ENCODE measurements at regions not wholly inside any gene's neighbourhood (a gene's known extent, or its start where the extent isn't known, plus 50 kb on each side); places are given as distances from the start of the nearest gene placed in this dataset.

DNA sequence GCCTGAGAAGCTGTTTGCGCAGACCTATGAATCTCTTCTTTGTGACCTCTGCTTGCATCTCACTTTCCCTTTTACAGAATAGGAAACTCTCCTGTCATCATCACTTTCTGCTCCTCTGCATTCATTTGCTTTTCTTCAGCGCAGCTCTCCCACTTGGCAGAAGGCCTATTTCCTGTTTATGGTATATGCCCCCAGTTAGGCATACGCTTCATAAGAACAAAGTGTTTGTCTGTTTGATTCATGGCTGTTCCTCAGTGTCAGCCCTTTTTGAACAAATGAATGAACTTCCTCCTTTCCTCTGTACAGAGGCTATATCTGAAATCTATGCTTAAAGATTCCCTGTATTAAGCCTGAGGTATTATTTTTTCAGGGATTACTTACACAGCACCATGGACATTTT lies 1216.9 kb upstream of the GBE1 start:
- CTCF ChIA-PET: no interaction called here
- POLR2A ChIA-PET: no interaction called here

DNA sequence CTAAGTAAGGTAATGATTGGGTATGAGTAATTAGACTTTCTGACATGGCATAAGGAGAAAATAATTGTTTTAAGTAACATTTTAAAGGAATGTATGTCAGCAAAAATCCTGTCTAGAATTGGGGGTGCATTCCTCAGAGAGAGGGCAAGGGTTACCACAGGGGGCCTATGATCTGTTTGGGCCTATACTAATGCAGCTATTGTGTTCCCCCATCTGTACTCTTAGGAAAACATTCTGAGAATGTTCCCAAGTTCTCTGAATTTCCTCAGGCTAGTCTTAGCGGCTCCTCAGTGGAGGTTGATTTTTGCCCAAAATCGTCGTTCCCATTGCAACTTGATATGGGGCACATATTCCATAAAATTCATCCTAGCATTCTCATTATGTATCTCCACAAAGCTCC lies 1216.4 kb upstream of the GBE1 start:
- H3K27me3 ChIP-seq (ENCODE audit: control insufficient read depth, insufficient read depth, low read length): no peaks in the 10 kb centered on the region
- DNase-seq (ENCODE audit: low read depth): no peak
- no peak overlapping the region for H3K4me3 ChIP-seq (ENCODE audit: low read depth, low read length)
- ChIA-PET POLR2A (no interaction called here), CTCF (no interaction called here)
- TF ChIP-seq, protein P1, sequence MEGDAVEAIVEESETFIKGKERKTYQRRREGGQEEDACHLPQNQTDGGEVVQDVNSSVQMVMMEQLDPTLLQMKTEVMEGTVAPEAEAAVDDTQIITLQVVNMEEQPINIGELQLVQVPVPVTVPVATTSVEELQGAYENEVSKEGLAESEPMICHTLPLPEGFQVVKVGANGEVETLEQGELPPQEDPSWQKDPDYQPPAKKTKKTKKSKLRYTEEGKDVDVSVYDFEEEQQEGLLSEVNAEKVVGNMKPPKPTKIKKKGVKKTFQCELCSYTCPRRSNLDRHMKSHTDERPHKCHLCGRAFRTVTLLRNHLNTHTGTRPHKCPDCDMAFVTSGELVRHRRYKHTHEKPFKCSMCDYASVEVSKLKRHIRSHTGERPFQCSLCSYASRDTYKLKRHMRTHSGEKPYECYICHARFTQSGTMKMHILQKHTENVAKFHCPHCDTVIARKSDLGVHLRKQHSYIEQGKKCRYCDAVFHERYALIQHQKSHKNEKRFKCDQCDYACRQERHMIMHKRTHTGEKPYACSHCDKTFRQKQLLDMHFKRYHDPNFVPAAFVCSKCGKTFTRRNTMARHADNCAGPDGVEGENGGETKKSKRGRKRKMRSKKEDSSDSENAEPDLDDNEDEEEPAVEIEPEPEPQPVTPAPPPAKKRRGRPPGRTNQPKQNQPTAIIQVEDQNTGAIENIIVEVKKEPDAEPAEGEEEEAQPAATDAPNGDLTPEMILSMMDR (IDR thresholded peaks at IDR 0.05; ENCODE audit: insufficient read depth, low read depth, low read length): no peak
- no peaks in the 10 kb centered on the region for H3K36me3 ChIP-seq (ENCODE audit: control insufficient read depth, insufficient read depth, low read length)

More for the DNA sequence above, 1216.9 kb upstream of the GBE1 start:
- no peaks in the 10 kb centered on the region for H3K27me3 ChIP-seq (ENCODE audit: control insufficient read depth, insufficient read depth, low read length)
- H3K4me3 ChIP-seq (ENCODE audit: low read depth, low read length): no peak overlapping the region
- no peaks in the 10 kb centered on the region for H3K36me3 ChIP-seq (ENCODE audit: control insufficient read depth, insufficient read depth, low read length)
- TF ChIP-seq, protein P1 (IDR thresholded peaks at IDR 0.05; ENCODE audit: insufficient read depth, low read depth, low read length): no peak
- no peak for DNase-seq (ENCODE audit: low read depth)

DNA sequence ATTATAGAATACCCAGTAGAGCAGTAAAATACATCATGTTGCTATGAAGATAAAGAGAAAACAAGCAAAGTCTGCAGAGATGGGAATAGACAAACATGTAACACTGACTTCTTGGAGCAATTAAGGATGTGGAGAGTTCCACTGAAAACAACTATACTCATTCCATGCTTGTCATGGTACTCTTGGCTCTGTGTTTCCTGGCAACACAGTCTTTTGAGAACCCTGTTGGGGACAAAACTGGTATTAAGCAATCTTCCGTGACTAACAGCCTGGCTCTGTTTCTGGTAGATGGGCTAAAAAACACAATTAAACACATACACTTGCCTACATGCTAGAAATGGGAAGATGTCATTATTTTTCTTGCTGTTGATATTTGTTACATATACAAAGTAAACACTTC lies 1212.3 kb upstream of the GBE1 start:
- ChIA-PET CTCF (no interaction called here), POLR2A (no interaction called here)
- H3K27me3 ChIP-seq (ENCODE audit: control insufficient read depth, insufficient read depth, low read length): no peaks in the 10 kb centered on the region
- no peak overlapping the region for H3K4me3 ChIP-seq (ENCODE audit: low read depth, low read length)
- no peak for DNase-seq (ENCODE audit: low read depth)
- no peaks in the 10 kb centered on the region for H3K36me3 ChIP-seq (ENCODE audit: control insufficient read depth, insufficient read depth, low read length)
- TF ChIP-seq, protein P1 (IDR thresholded peaks at IDR 0.05; ENCODE audit: insufficient read depth, low read depth, low read length): no peak

DNA sequence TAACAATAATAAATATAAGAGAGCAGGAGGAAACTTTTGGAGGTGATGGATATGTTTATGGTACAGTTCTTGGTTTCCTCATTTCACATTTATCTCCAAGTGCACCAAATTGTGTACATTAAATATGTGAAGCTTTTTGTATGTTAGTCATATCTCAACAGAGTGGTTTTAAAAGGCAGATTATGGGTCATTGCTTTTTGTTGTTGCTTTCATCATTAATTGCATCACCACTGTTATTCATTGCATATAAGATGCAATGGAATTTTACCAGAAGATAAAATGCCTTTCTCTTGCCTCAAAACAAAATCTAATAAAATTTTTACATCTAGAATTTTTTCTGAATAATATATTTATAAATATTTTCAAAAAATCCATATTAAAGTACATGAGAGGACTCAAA lies 1198.9 kb upstream of the GBE1 start:
- no peak for DNase-seq (ENCODE audit: low read depth)
- Histone ChIP-seq H3K27me3 (ENCODE audit: control insufficient read depth, insufficient read depth, low read length) (no peaks in the 10 kb centered on the region), H3K4me3 (ENCODE audit: low read depth, low read length) (no peak overlapping the region), H3K36me3 (ENCODE audit: control insufficient read depth, insufficient read depth, low read length) (no peaks in the 10 kb centered on the region)
- TF ChIP-seq, protein P1 (IDR thresholded peaks at IDR 0.05; ENCODE audit: insufficient read depth, low read depth, low read length): no peak
- CTCF ChIA-PET: no interaction called here
- POLR2A ChIA-PET: no interaction called here

DNA sequence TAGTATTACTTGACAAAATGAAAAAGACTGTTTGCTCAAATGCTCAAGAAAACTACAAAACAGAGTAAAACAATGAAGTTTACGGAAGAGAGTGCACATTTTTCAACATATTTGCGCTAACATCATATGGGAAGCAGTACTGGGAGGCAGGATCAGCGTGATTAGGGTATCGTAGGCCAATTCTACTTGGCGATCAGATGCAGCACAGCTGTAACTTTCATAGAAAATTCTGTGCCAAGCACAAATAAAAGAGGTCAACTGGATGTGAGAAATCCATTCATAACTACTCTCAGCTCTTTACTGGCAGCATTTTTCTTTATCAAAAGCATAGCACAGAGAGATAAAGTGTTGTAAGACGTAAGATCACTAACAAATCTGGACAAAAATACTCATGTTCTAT lies 1196.3 kb upstream of the GBE1 start:
- CTCF ChIA-PET: no interaction called here
- DNase-seq (ENCODE audit: low read depth): no peak
- Histone ChIP-seq H3K4me3 (ENCODE audit: low read depth, low read length) (no peak overlapping the region), H3K36me3 (ENCODE audit: control insufficient read depth, insufficient read depth, low read length) (no peaks in the 10 kb centered on the region), H3K27me3 (ENCODE audit: control insufficient read depth, insufficient read depth, low read length) (no peaks in the 10 kb centered on the region)
- POLR2A ChIA-PET: no interaction called here
- TF ChIP-seq, protein P1 (IDR thresholded peaks at IDR 0.05; ENCODE audit: insufficient read depth, low read depth, low read length): no peak
